ENCODE measurements at regions not wholly inside any gene's neighbourhood (a gene's known extent, or its start where the extent isn't known, plus 50 kb on each side); places are given as distances from the start of the nearest gene placed in this dataset.

DNA sequence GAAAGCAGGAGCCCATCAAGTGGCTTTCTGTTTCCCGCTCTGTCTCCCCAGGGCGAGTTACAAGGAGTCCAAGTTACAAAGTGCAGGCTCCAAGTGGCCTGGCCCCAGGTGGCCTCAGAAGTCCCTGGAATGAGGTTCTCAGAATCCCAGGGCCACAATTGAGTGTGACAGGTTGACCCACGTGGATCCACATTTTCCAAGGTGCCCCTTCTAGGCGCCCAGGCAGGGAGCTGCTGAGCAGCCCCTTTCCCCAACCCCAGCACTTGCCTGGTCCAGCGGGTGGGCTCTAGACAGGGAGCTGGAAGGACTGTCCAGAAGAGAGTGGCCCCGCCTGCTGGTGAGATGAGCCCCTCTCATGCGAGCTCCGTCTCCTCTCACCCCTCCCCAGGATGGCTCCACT lies 253.4 kb downstream of the CYP26B1 start:
- DNase-seq (ENCODE audit: extremely low read depth, low read depth) = no peak
- TF ChIP-seq, protein P1, sequence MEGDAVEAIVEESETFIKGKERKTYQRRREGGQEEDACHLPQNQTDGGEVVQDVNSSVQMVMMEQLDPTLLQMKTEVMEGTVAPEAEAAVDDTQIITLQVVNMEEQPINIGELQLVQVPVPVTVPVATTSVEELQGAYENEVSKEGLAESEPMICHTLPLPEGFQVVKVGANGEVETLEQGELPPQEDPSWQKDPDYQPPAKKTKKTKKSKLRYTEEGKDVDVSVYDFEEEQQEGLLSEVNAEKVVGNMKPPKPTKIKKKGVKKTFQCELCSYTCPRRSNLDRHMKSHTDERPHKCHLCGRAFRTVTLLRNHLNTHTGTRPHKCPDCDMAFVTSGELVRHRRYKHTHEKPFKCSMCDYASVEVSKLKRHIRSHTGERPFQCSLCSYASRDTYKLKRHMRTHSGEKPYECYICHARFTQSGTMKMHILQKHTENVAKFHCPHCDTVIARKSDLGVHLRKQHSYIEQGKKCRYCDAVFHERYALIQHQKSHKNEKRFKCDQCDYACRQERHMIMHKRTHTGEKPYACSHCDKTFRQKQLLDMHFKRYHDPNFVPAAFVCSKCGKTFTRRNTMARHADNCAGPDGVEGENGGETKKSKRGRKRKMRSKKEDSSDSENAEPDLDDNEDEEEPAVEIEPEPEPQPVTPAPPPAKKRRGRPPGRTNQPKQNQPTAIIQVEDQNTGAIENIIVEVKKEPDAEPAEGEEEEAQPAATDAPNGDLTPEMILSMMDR (IDR thresholded peaks at IDR 0.05; ENCODE audit: low read depth, low read length) = no peak

DNA sequence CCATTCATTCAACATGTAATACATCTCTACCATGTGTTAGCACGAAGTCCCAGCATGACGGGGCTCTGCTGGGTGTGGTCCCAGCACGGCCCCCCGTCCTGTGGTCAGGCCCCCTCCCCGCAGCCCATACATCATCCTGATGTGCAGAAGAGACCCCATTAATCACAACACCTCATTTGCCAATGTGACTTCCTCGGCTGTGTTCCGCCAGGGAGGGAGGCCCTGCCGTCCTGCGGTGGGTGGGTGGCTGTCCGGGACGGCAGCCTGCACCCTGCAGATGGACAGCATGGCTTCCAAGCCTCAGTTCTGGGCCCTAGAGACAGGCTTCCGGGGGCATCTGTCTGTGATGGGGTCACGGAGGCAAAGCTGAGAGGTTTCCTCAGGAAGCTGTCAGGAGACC lies 254.0 kb downstream of the CYP26B1 start:
- no peak for DNase-seq (ENCODE audit: extremely low read depth, low read depth)

DNA sequence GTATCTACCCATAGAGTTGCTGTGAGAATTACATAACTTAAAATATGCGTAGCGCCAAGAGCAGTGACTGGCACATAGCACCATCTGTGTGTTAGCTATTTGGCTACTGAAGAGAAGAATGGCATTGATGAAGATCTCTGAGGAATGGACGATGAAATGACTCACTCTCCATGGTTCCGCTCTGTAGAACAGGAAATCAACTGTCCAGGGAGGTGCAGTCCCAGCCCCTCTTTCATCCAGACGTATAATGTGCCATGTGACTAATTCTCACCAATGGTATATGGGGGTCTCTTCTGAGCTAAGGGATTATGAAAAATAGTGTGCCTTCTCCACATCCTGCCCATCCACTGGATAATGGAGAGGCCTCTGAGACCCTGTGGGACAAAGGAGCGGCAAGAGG lies 254.8 kb downstream of the CYP26B1 start:
- TF ChIP-seq, protein P1 (IDR thresholded peaks at IDR 0.05; ENCODE audit: low read depth, low read length) = no peak
- DNase-seq (ENCODE audit: extremely low read depth, low read depth) = no peak

More for the DNA sequence above, 254.0 kb downstream of the CYP26B1 start:
- TF ChIP-seq, protein P1 (IDR thresholded peaks at IDR 0.05; ENCODE audit: low read depth, low read length) = no peak

DNA sequence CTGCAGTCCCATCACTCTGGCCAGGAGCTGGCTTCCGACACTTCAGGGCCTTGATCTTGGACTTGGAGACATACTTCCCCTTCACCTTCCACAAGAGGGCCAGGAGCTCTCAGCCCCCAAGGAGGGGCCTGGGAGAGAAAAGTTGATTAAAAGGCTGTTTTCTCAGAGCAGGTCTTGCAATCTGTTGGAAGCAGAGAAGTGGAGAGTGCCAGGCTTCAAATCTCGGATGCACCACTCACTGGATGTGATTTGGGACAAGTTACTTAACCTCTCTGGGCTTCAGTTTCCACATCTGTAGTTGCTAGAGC lies 255.3 kb downstream of the CYP26B1 start:
- no peak for DNase-seq (ENCODE audit: extremely low read depth, low read depth)
- TF ChIP-seq, protein P1 (IDR thresholded peaks at IDR 0.05; ENCODE audit: low read depth, low read length) = no peak

DNA sequence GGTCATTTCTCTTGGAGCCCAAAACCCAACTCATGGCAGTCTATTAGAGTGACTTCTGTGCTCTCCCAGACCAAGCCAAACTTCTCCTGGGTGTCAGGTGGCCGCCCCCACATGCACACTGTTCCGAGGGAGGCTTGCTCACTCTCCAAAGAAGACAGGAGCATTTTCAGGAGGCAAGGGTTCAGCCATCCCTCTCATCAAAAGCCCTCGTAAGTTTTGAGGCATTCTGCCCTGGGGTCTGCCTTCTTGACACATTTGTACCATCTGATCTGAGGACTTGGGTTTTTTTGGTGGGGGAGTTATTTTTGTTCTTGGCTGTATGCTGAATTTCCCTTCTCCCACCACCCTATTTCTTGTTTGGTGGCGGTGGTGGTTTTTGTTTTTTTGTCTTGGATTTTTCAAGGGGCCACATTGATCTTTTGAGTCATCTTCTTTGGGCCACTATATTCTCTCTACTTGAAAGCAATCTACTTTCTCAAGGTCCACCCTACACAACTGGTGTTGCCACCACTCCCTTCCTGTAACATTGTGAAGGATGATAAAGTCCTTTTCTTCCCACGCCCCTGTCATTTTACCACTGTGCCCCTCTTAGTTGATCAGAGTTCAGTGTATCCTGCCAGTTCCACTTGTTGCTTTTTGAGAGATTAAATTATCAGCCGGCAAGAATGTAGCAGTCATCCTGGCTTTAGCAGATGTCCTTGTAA lies 255.8 kb downstream of the CYP26B1 start:
- DNase-seq (ENCODE audit: extremely low read depth, low read depth) = no peak
- TF ChIP-seq, protein P1 (IDR thresholded peaks at IDR 0.05; ENCODE audit: low read depth, low read length) = no peak

DNA sequence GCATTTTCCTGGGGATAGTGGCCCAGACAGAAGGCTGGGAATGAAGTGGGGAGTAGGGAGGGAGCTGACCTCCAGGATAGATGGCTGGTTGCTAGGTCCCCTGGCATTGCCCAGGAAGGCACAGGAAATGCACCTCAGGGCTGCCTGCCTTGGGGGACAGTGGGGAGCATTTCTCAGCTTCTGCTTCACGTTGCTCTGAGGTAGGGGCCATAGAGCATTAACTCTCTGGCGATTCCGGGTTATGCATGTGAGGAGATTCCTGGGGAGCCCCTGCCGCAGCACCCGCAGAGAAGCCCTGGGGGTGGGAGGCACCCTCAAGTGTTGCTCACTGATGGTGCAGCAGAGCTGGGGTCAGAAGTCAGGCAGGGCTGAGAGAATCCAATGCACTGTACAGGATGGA lies 256.5 kb downstream of the CYP26B1 start:
- no peak for DNase-seq (ENCODE audit: extremely low read depth, low read depth)
- TF ChIP-seq, protein P1 (IDR thresholded peaks at IDR 0.05; ENCODE audit: low read depth, low read length) = no peak

DNA sequence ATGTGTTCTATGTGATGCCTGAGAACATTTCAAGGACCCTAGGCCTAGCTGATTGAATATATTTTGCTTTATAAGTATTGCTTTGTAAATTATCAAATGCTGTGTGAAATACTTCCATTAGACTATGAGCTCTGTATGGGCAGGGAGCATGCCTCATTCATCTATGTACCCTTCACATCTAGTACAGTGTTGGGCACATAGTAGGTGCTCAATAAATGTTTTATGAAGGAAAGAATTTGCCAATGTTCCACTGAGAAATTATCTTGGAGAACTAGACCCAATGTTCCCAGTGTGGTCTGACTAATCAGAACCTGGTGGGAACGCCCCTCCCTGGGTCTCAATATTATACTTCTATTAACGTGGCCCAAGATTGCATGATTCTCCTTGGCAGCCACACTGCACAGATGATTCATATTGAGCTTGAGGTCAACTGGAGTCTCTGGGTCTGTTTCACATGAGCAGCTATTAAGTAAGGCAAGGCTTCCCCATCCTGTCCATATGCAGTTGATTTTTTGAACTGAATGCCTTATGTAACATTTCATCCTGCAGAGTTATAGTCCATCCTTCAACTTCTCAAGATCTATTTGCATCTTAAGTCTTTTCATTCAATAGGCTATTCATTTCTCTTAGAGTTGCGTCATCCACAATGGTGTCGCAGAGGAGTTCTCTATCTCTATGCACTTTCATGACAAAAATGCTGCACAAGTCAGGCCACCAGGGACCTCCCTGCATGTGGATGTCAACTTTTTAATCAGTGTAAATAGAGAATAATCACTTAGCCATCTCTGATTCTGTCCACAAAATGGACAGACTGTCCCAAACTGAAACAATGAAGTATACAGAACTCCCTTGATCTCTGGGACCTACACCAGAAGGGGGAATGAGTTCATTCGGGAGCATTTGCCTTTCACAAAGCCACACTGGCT lies 257.6 kb downstream of the CYP26B1 start:
- TF ChIP-seq, protein P1 (IDR thresholded peaks at IDR 0.05; ENCODE audit: low read depth, low read length) = no peak
- DNase-seq (ENCODE audit: extremely low read depth, low read depth) = peak; percentile 94

Data from AG09319 (cell line).